Osteoblast (primary cell): ENCODE measurements at regions not wholly inside any gene's neighbourhood (a gene's known extent, or its start where the extent isn't known, plus 50 kb on each side); places are given as distances from the start of the nearest gene placed in this dataset.

Experiments
- DNase-seq: peaks from one replicate; pipeline ENCODE4 v3.0.0; 2011; ENCODE audit warnings: low spot score, mixed read lengths; ENCODE audit not compliant: insufficient read length; ENCODE audit errors: missing footprints
- H2AFZ ChIP-seq: 2 replicates; pipeline ENCODE4 v1.6.0; 2011; ENCODE audit warnings: mild to moderate bottlenecking, low read length
- H3K27ac ChIP-seq: 2 replicates; pipeline ENCODE4 v1.5.1; 2011; ENCODE audit warnings: mild to moderate bottlenecking, low read depth, low read length, moderate library complexity
- H3K27me3 ChIP-seq: 2 replicates; pipeline ENCODE4 v1.6.0; 2012; ENCODE audit warnings: mild to moderate bottlenecking, control low read depth, inconsistent platforms, low read length, moderate library complexity; ENCODE audit not compliant: insufficient read depth
- H3K36me3 ChIP-seq: 2 replicates; pipeline ENCODE4 v1.5.1; 2011; ENCODE audit warnings: mild to moderate bottlenecking, low read length, control low read depth, moderate library complexity; ENCODE audit not compliant: insufficient read depth
- H3K4me1 ChIP-seq: 2 replicates; pipeline ENCODE4 v1.5.1; 2011; ENCODE audit warnings: mild to moderate bottlenecking, low read length, control low read depth, moderate library complexity; ENCODE audit not compliant: insufficient read depth
- H3K4me2 ChIP-seq: 2 replicates; pipeline ENCODE4 v1.6.0; 2011; ENCODE audit warnings: mild to moderate bottlenecking, low read length; ENCODE audit not compliant: insufficient read depth
- H3K4me3 ChIP-seq: fragments of 200-600 bp; sonication (generic); 3 replicates; pipeline ENCODE4 v1.5.1; 2012; ENCODE audit warnings: mild to moderate bottlenecking, low read length, inconsistent platforms; ENCODE audit not compliant: insufficient read depth
- H3K79me2 ChIP-seq: 2 replicates; pipeline ENCODE4 v1.6.0; 2012; ENCODE audit warnings: mild to moderate bottlenecking, low read length, control low read depth, inconsistent platforms; ENCODE audit not compliant: insufficient read depth
- H3K9me3 ChIP-seq: 2 replicates; pipeline ENCODE4 v1.5.1; 2011; ENCODE audit warnings: low read depth, low read length, control low read depth
- H4K20me1 ChIP-seq: 2 replicates; pipeline ENCODE4 v1.6.0; 2012; ENCODE audit warnings: mild to moderate bottlenecking, low read length, control low read depth; ENCODE audit not compliant: insufficient read depth
- CTCF ChIP-seq: IDR thresholded peaks from 2 replicates; pipeline ENCODE4 v1.5.1; 2011; ENCODE audit warnings: mild to moderate bottlenecking, low read depth, low read length, moderate library complexity; ENCODE audit errors: extremely low read depth

GRCh38 chr15:92705764-92706163 lies 50.2 kb upstream of the FAM174B start:
- Histone ChIP-seq H3K4me3 (no peak overlapping the region), H3K4me1 (no peaks in the 10 kb centered on the region), H3K27ac (no peak overlapping the region), H4K20me1 (no peaks in the 10 kb centered on the region), H3K4me2 (no peak overlapping the region), H3K27me3 (no peaks in the 10 kb centered on the region), H3K36me3 (no peaks in the 10 kb centered on the region), H2AFZ (no peak overlapping the region), H3K9me3 (no peaks in the 10 kb centered on the region), H3K79me2 (no peaks in the 10 kb centered on the region)
- DNase-seq: no peak
- TF ChIP-seq CTCF: no peak

GRCh38 chr15:92706201-92706600 lies 50.6 kb upstream of the FAM174B start:
- H4K20me1 ChIP-seq: no peaks in the 10 kb centered on the region
- no peak overlapping the region for H3K27ac ChIP-seq
- no peaks in the 10 kb centered on the region for H3K36me3 ChIP-seq
- no peak overlapping the region for H3K4me3 ChIP-seq
- no peak for TF ChIP-seq CTCF
- no peaks in the 10 kb centered on the region for H3K4me1 ChIP-seq
- no peaks in the 10 kb centered on the region for H3K79me2 ChIP-seq
- H3K27me3 ChIP-seq: no peaks in the 10 kb centered on the region
- DNase-seq: no peak
- no peaks in the 10 kb centered on the region for H3K9me3 ChIP-seq
- H3K4me2 ChIP-seq: no peak overlapping the region
- H2AFZ ChIP-seq: no peak overlapping the region

- Histone ChIP-seq H3K79me2 (no peaks in the 10 kb centered on the region), H4K20me1 (no peaks in the 10 kb centered on the region), H3K4me3 (no peak overlapping the region)
Measured at GRCh38 chr15:92707880-92708551, 52.4 kb upstream of the FAM174B start.

GRCh38 chr15:92708635-92709034 lies 53.1 kb upstream of the FAM174B start:
- Histone ChIP-seq H2AFZ (no peak overlapping the region), H3K27me3 (no peaks in the 10 kb centered on the region), H3K4me1 (no peaks in the 10 kb centered on the region), H3K9me3 (no peaks in the 10 kb centered on the region), H3K4me2 (no peak overlapping the region), H3K36me3 (no peaks in the 10 kb centered on the region), H3K27ac (no peak overlapping the region), H3K4me3 (no peak overlapping the region), H3K79me2 (no peaks in the 10 kb centered on the region), H4K20me1 (no peaks in the 10 kb centered on the region)
- no peak for TF ChIP-seq CTCF
- DNase-seq: no peak

More at GRCh38 chr15:92707880-92708551, 52.4 kb upstream of the FAM174B start:
- no peaks in the 10 kb centered on the region for H3K27me3 ChIP-seq
- no peak for TF ChIP-seq CTCF
- H3K27ac ChIP-seq: no peak overlapping the region
- no peak overlapping the region for H3K4me2 ChIP-seq
- no peaks in the 10 kb centered on the region for H3K36me3 ChIP-seq
- no peaks in the 10 kb centered on the region for H3K4me1 ChIP-seq
- no peaks in the 10 kb centered on the region for H3K9me3 ChIP-seq
- no peak for DNase-seq
- H2AFZ ChIP-seq: no peak overlapping the region
